SK-N-SH (cell line): ENCODE measurements at regions not wholly inside any gene's neighbourhood (a gene's known extent, or its start where the extent isn't known, plus 50 kb on each side); places are given as distances from the start of the nearest gene placed in this dataset.
"Not testable (repeated sequence)": the region's sequence is repeated elsewhere in the genome, so short reads cannot be mapped to it uniquely, and the experiment has no call there.

ENCODE experiments used
- CTCF ChIA-PET: fragments of 300-600, 350-600 bp; formaldehyde crosslinking; extraction: SDS; loops from one replicate; lab custom pipeline; 2021; lab: Yijun Ruan, JAX
- POLR2A ChIA-PET: fragments of 350-600 bp; sonication (Branson Sonifier 250); formaldehyde crosslinking; extraction: SDS; loops from one replicate; lab custom pipeline; 2020; ENCODE audit warnings: antibody characterized with exemption, inconsistent platforms; lab: Yijun Ruan, JAX
- DNase-seq: peaks from one replicate; pipeline ENCODE4 v3.0.0; 2012
- H2AFZ ChIP-seq: fragments of 200-600 bp; sonication (generic); 2 replicates; pipeline ENCODE4 v1.8.1; 2016; ENCODE audit warnings: antibody characterized with exemption, mild to moderate bottlenecking, low read depth
- H3F3A ChIP-seq: fragments of 200-600 bp; sonication (generic); replicated peaks from 2 replicates; pipeline ENCODE3; 2016; ENCODE audit warnings: antibody characterized with exemption, mild to moderate bottlenecking; ENCODE audit not compliant: insufficient read depth
- H3K27ac ChIP-seq, 2 experiments: fragments of 200-500 bp in 1 of 2; fragments of 200-600 bp in 1 of 2; sonication (Bioruptor generic) in 1 of 2; sonication (generic), shearing (Covaris generic) in 1 of 2; 2 replicates each; pipeline versions ENCODE4 v1.5.1 to v1.6.1; 2014 to 2016; ENCODE audit warnings: low read depth in 2 of 2, inconsistent platforms in 1 of 2, low read length in 1 of 2, mild to moderate bottlenecking in 1 of 2, mixed read lengths in 1 of 2
- H3K27me3 ChIP-seq: fragments of 200-600 bp; sonication (generic), shearing (Covaris generic); 2 replicates; pipeline ENCODE4 v1.6.1; 2016; ENCODE audit warnings: mixed run types; ENCODE audit not compliant: insufficient read depth
- H3K36me3 ChIP-seq, 2 experiments: fragments of 200-500 bp in 1 of 2; fragments of 200-600 bp in 1 of 2; sonication (Bioruptor generic) in 1 of 2; sonication (generic) in 1 of 2; replicated peaks in 1 of 2; 2 replicates each; pipeline versions ENCODE3 to v1.5.1; 2014 to 2016; ENCODE audit warnings: low read length in 1 of 2, mild to moderate bottlenecking in 1 of 2; ENCODE audit not compliant: insufficient read depth in 2 of 2, control insufficient read depth in 1 of 2
- H3K4me1 ChIP-seq, 2 experiments: fragments of 200-500 bp in 1 of 2; fragments of 200-600 bp in 1 of 2; sonication (Bioruptor generic) in 1 of 2; sonication (generic), shearing (Covaris generic) in 1 of 2; 2 replicates each; pipeline versions ENCODE4 v1.5.1 to v1.6.1; 2014 to 2016; ENCODE audit warnings: low read depth in 1 of 2, low read length in 1 of 2, mixed run types in 1 of 2; ENCODE audit not compliant: insufficient read depth in 2 of 2, control insufficient read depth in 1 of 2
- H3K4me2 ChIP-seq: fragments of 200-600 bp; sonication (generic), shearing (Covaris generic); 2 replicates; pipeline ENCODE4 v1.6.1; 2017; ENCODE audit warnings: mixed run types
- H3K4me3 ChIP-seq, 2 experiments: fragments of 200-500 bp in 1 of 2; fragments of 200-600 bp in 1 of 2; sonication (Bioruptor generic) in 1 of 2; sonication (generic), shearing (Covaris generic) in 1 of 2; 2 replicates each; pipeline versions ENCODE4 v1.5.1 to v1.8.1; 2014 to 2016; ENCODE audit warnings: low read depth in 2 of 2, inconsistent platforms in 1 of 2, low read length in 1 of 2, mild to moderate bottlenecking in 1 of 2, mixed read lengths in 1 of 2, moderate library complexity in 1 of 2
- H3K79me2 ChIP-seq: fragments of 200-600 bp; sonication (generic); 2 replicates; pipeline ENCODE4 v1.8.1; 2017; ENCODE audit warnings: mild to moderate bottlenecking; ENCODE audit not compliant: insufficient read depth
- H3K9ac ChIP-seq: fragments of 200-600 bp; sonication (generic); 2 replicates; pipeline ENCODE4 v1.6.1; 2017; ENCODE audit warnings: mixed run types
- H3K9me2 ChIP-seq: fragments of 200-600 bp; sonication (generic); 2 replicates; pipeline ENCODE4 v1.6.1; 2017; ENCODE audit warnings: mixed run types
- H3K9me3 ChIP-seq: fragments of 200-600 bp; sonication (generic); 2 replicates; pipeline ENCODE4 v1.6.1; 2017; ENCODE audit warnings: mixed run types, mild to moderate bottlenecking, moderate library complexity
- H4K20me1 ChIP-seq: fragments of 200-600 bp; sonication (generic); 2 replicates; pipeline ENCODE4 v1.6.1; 2017; ENCODE audit warnings: mild to moderate bottlenecking, mixed run types; ENCODE audit not compliant: insufficient read depth
- ELF1 ChIP-seq: IDR thresholded peaks from 2 replicates; pipeline ENCODE4 v1.4.0; 2012
- EP300 ChIP-seq, 2 experiments: IDR thresholded peaks; 2 replicates each; pipeline versions ENCODE4 v1.4.0 to v1.6.1; 2012; ENCODE audit warnings: borderline replicate concordance in 1 of 2, low read depth in 1 of 2, low read length in 1 of 2
- GABPA ChIP-seq: IDR thresholded peaks from 2 replicates; pipeline ENCODE4 v1.4.0; 2012; ENCODE audit warnings: low read depth, mild to moderate bottlenecking
- MAX ChIP-seq: IDR thresholded peaks from 2 replicates; pipeline ENCODE4 v1.4.0; 2012; ENCODE audit warnings: low read depth
- MXI1 ChIP-seq: IDR thresholded peaks from 2 replicates; pipeline ENCODE4 v1.6.1; 2012; ENCODE audit warnings: mild to moderate bottlenecking, low read depth, low read length, improper control_type of control experiment
- NFIC ChIP-seq: IDR thresholded peaks from 2 replicates; pipeline ENCODE4 v1.4.0; 2012; ENCODE audit warnings: borderline replicate concordance
- NRF1 ChIP-seq: IDR thresholded peaks from 2 replicates; pipeline ENCODE4 v1.6.1; 2012; ENCODE audit warnings: low read depth, mild to moderate bottlenecking, low read length
- RAD21 ChIP-seq: IDR thresholded peaks from 2 replicates; pipeline ENCODE4 v1.6.1; 2012; ENCODE audit warnings: mild to moderate bottlenecking, low read length
- RCOR1 ChIP-seq: fragments of 150-350 bp; IDR thresholded peaks from 2 replicates; pipeline ENCODE4 v1.6.1; 2017; ENCODE audit warnings: antibody characterized with exemption, low read length
- RFX5 ChIP-seq: IDR thresholded peaks from 2 replicates; pipeline ENCODE4 v1.6.1; 2012; ENCODE audit warnings: mild to moderate bottlenecking, improper control_type of control experiment, low read length
- RXRA ChIP-seq: IDR thresholded peaks from 2 replicates; pipeline ENCODE4 v1.4.0; 2012; ENCODE audit warnings: low read depth, mild to moderate bottlenecking, borderline replicate concordance
- SIN3A ChIP-seq: IDR thresholded peaks from 2 replicates; pipeline ENCODE4 v1.6.1; 2012; ENCODE audit warnings: low read depth, mild to moderate bottlenecking, low read length, moderate library complexity, borderline replicate concordance
- SMC3 ChIP-seq: IDR thresholded peaks from 2 replicates; pipeline ENCODE4 v1.6.1; 2012; ENCODE audit warnings: low read depth, low read length, improper control_type of control experiment
- TCF12 ChIP-seq: IDR thresholded peaks from 2 replicates; pipeline ENCODE4 v1.4.0; 2012
- USF1 ChIP-seq: IDR thresholded peaks from 2 replicates; pipeline ENCODE4 v1.4.0; 2012; ENCODE audit warnings: low read depth, borderline replicate concordance
- USF2 ChIP-seq: fragments of 150-350 bp; IDR thresholded peaks from 2 replicates; pipeline ENCODE4 v1.6.1; 2017; ENCODE audit warnings: antibody characterized with exemption, low read length, low read depth, borderline replicate concordance
- YY1 ChIP-seq: IDR thresholded peaks from 2 replicates; pipeline ENCODE4 v1.4.0; 2012; ENCODE audit warnings: low read depth, mild to moderate bottlenecking
- WGBS: methylation state at CpG from one replicate; pipeline ENCODE4 v1.1.6; 2017; ENCODE audit warnings: low lambda C conversion rate; 5-methylcytosine and 5-hydroxymethylcytosine counted together
- TF ChIP-seq, protein P1 (sequence below): IDR thresholded peaks from 2 replicates; pipeline ENCODE4 v1.4.0; 2012; ENCODE audit warnings: low read depth, borderline replicate concordance
- TF ChIP-seq, protein P2 (sequence below): IDR thresholded peaks from 2 replicates; pipeline ENCODE4 v1.6.1; 2012; ENCODE audit warnings: mild to moderate bottlenecking, low read depth, low read length, moderate library complexity

DNA sequence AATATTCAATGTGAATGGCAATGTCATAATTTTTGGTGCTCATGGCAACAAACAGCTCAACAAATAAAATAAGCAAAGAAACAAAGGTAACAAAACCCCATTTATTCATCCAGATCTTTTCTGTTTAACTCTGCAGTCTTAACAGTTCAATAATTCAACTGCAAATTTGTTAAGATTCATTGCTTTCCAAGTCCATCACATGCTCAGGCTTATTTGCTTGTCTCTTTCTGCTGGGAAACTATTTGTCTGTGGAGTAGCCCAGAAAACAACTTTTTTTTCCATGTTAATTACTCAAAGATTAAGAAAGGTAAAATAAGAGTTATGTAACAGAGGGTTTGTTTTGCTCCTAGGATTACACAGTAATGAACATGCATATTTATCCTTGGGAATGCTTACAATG is 92.6 kb upstream of the PNPT1 start:
- CTCF ChIA-PET = no interaction called here
- no peak overlapping the region for H2AFZ ChIP-seq
- H3K4me3 ChIP-seq = no peak overlapping the region
- no peaks in the 10 kb centered on the region for H3K36me3 ChIP-seq
- no peaks in the 10 kb centered on the region for H3K9me2 ChIP-seq
- H3K4me2 ChIP-seq = no peak overlapping the region
- no peaks in the 10 kb centered on the region for H3K27me3 ChIP-seq
- no peak overlapping the region for H3K27ac ChIP-seq
- H3K79me2 ChIP-seq = no peaks in the 10 kb centered on the region
- TF ChIP-seq RAD21 (no peak), SMC3 (no peak), RFX5 (no peak), USF1 (no peak), YY1 (no peak), GABPA (no peak), SIN3A (no peak), RXRA (no peak), TCF12 (no peak), MXI1 (no peak), NFIC (no peak), EP300 (IDR thresholded peaks at IDR 0.05; ENCODE audit: borderline replicate concordance in 1 of 2, low read depth in 1 of 2, low read length in 1 of 2) (no peak), ELF1 (no peak), RCOR1 (no peak), MAX (no peak), USF2 (no peak), NRF1 (no peak)
- TF ChIP-seq, protein P1, sequence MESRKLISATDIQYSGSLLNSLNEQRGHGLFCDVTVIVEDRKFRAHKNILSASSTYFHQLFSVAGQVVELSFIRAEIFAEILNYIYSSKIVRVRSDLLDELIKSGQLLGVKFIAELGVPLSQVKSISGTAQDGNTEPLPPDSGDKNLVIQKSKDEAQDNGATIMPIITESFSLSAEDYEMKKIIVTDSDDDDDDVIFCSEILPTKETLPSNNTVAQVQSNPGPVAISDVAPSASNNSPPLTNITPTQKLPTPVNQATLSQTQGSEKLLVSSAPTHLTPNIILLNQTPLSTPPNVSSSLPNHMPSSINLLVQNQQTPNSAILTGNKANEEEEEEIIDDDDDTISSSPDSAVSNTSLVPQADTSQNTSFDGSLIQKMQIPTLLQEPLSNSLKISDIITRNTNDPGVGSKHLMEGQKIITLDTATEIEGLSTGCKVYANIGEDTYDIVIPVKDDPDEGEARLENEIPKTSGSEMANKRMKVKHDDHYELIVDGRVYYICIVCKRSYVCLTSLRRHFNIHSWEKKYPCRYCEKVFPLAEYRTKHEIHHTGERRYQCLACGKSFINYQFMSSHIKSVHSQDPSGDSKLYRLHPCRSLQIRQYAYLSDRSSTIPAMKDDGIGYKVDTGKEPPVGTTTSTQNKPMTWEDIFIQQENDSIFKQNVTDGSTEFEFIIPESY = no peak
- TF ChIP-seq, protein P2, sequence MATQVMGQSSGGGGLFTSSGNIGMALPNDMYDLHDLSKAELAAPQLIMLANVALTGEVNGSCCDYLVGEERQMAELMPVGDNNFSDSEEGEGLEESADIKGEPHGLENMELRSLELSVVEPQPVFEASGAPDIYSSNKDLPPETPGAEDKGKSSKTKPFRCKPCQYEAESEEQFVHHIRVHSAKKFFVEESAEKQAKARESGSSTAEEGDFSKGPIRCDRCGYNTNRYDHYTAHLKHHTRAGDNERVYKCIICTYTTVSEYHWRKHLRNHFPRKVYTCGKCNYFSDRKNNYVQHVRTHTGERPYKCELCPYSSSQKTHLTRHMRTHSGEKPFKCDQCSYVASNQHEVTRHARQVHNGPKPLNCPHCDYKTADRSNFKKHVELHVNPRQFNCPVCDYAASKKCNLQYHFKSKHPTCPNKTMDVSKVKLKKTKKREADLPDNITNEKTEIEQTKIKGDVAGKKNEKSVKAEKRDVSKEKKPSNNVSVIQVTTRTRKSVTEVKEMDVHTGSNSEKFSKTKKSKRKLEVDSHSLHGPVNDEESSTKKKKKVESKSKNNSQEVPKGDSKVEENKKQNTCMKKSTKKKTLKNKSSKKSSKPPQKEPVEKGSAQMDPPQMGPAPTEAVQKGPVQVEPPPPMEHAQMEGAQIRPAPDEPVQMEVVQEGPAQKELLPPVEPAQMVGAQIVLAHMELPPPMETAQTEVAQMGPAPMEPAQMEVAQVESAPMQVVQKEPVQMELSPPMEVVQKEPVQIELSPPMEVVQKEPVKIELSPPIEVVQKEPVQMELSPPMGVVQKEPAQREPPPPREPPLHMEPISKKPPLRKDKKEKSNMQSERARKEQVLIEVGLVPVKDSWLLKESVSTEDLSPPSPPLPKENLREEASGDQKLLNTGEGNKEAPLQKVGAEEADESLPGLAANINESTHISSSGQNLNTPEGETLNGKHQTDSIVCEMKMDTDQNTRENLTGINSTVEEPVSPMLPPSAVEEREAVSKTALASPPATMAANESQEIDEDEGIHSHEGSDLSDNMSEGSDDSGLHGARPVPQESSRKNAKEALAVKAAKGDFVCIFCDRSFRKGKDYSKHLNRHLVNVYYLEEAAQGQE = no peak
- TF ChIP-seq, all 33 proteins: peak for 0
- Histone ChIP-seq H3F3A (no peaks in the 10 kb centered on the region), H3K9ac (no peak overlapping the region), H3K4me1 (no peaks in the 10 kb centered on the region), H4K20me1 (no peaks in the 10 kb centered on the region), H3K9me3 (no peaks in the 10 kb centered on the region)
- no peak for DNase-seq
- POLR2A ChIA-PET = no interaction called here

GRCh38 chr2:55783751-55784150 is 90.1 kb upstream of the PNPT1 start:
- CTCF ChIA-PET = interaction anchor here (0.7 kb wide), 1 partner anchor 66 kb away, joined by 3 read pairs; no protein-coding TSS in a partner anchor
- H4K20me1 ChIP-seq, H3K9me2 ChIP-seq, H3K4me2 ChIP-seq, H3K27ac ChIP-seq, POLR2A ChIA-PET, DNase-seq, H3K9ac ChIP-seq, H3K4me3 ChIP-seq, H2AFZ ChIP-seq, H3K27me3 ChIP-seq, H3K36me3 ChIP-seq, H3K79me2 ChIP-seq, H3K9me3 ChIP-seq: not testable (repeated sequence)
- H3F3A ChIP-seq = peaks cover 17% of the 10 kb centered on the region
- H3K4me1 ChIP-seq = peaks cover 0 to 14% of the 10 kb centered on the region in 2 experiments; a peak in 2 of 4 replicates
- WGBS = 84% methylated on average over 5 of the region's 5 CpGs
